K562 (cell line): ENCODE measurements at regions not wholly inside any gene's neighbourhood (a gene's known extent, or its start where the extent isn't known, plus 50 kb on each side); places are given as distances from the start of the nearest gene placed in this dataset.

ENCODE experiments used
- CHD4 ChIP-seq: fragments of 200-600 bp; sonication (generic); IDR thresholded peaks from 3 replicates; pipeline ENCODE4 v1.6.1; 2012; ENCODE audit warnings: low read depth, mild to moderate bottlenecking, mixed read lengths, low read length, inconsistent platforms; ENCODE audit not compliant: insufficient read depth, insufficient replicate concordance, poor library complexity, severe bottlenecking
- FOXJ2 ChIP-seq: fragments of 200-800 bp; sonication (Bioruptor generic); IDR thresholded peaks from 2 replicates; pipeline ENCODE4 v1.6.1; 2016; ENCODE audit warnings: missing genetic modification characterization, missing compliant biosample characterization
- GTF2F1 ChIP-seq: IDR thresholded peaks from 2 replicates; pipeline ENCODE4 v1.6.1; 2011; ENCODE audit warnings: low read depth, low read length, improper control_type of control experiment
- MEF2A ChIP-seq: IDR thresholded peaks from 2 replicates; pipeline ENCODE4 v1.6.1; 2011; ENCODE audit warnings: low read depth, mild to moderate bottlenecking, low read length, moderate library complexity; ENCODE audit not compliant: control insufficient read depth
- POLR2A ChIP-seq: fragments of 450-650 bp; conservative IDR thresholded peaks from 2 replicates; pipeline ENCODE4 v1.6.1; 2016
- SMARCA5 ChIP-seq: fragments of 450-650 bp; IDR thresholded peaks from 2 replicates; pipeline ENCODE4 v1.6.1; 2016
- SP1 ChIP-seq: sonication (generic); formaldehyde crosslinking; IDR thresholded peaks from 2 replicates; pipeline ENCODE4 v1.8.1; 2022; ENCODE audit warnings: mild to moderate bottlenecking, missing genetic modification reagents
- ZNF766 ChIP-seq: fragments of 200-800 bp; sonication (Bioruptor generic); conservative IDR thresholded peaks from 2 replicates; pipeline ENCODE4 v1.6.1; 2016; ENCODE audit warnings: missing genetic modification characterization, missing compliant biosample characterization
- TF ChIP-seq, protein P1 (sequence below): fragments of 250-450 bp; sonication (Bioruptor Pico); IDR thresholded peaks from 2 replicates; pipeline ENCODE4 v1.5.0; 2020; ENCODE audit warnings: mild to moderate bottlenecking, borderline replicate concordance
- TF ChIP-seq, protein P2 (sequence below), 3 experiments: IDR thresholded peaks in 2 of 3; conservative IDR thresholded peaks in 1 of 3; 2 replicates each; pipeline ENCODE4 v1.5.1; 2011 to 2012; ENCODE audit warnings: low read length in 3 of 3, mild to moderate bottlenecking in 3 of 3, control low read depth in 2 of 3, improper control_type of control experiment in 1 of 3, inconsistent platforms in 1 of 3, low read depth in 1 of 3, mixed read lengths in 1 of 3, moderate library complexity in 1 of 3; ENCODE audit not compliant: insufficient read depth in 2 of 3

DNA sequence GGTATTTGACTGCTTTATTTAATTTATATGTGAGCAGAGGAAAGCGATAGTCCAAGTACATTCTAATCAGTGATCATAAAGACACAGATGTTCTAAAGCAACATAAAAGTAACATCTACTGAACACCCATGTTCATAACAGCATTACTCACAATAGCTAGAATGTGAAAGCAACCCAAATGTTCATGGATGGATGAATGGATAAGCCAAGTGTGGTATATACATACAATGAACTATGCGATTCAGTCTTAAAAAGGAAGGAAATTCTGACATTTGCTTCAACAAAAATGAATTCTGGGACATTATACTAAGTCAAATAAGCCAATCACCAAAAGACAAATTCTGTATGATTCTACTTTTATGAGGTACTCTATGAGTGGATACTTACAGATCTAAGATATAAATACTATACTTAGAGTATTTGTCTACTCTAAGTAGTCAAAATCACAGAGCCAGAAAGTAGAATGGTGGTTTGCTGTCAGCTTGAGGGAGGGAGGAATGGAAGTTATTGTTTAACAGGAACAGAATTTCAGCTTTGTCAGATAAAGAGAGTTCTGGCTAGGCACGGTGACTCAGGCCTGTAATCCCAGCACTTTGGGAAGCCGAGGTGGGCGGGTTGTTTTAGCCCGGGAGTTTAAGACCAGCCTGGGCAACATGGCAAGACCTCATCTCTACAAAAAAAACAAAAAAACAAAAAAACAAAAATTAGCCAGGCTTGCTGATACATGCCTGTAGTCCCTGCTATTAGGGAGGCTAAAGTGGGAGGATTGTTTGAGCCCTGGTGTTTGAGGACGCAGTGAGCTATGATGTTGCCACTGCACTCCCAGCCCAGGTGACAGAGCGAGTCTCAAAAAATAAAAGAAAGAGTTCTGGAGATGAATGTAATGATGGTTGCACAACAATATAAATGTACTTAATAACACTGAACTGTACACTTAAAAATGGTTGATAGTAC, 79.7 kb upstream of the ARHGAP29 start:
- TF ChIP-seq SMARCA5: no peak
- TF ChIP-seq GTF2F1: no peak
- no peak for TF ChIP-seq POLR2A
- TF ChIP-seq MEF2A: no peak
- TF ChIP-seq, protein P1, sequence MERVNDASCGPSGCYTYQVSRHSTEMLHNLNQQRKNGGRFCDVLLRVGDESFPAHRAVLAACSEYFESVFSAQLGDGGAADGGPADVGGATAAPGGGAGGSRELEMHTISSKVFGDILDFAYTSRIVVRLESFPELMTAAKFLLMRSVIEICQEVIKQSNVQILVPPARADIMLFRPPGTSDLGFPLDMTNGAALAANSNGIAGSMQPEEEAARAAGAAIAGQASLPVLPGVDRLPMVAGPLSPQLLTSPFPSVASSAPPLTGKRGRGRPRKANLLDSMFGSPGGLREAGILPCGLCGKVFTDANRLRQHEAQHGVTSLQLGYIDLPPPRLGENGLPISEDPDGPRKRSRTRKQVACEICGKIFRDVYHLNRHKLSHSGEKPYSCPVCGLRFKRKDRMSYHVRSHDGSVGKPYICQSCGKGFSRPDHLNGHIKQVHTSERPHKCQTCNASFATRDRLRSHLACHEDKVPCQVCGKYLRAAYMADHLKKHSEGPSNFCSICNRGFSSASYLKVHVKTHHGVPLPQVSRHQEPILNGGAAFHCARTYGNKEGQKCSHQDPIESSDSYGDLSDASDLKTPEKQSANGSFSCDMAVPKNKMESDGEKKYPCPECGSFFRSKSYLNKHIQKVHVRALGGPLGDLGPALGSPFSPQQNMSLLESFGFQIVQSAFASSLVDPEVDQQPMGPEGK: no peak
- TF ChIP-seq, protein P2, sequence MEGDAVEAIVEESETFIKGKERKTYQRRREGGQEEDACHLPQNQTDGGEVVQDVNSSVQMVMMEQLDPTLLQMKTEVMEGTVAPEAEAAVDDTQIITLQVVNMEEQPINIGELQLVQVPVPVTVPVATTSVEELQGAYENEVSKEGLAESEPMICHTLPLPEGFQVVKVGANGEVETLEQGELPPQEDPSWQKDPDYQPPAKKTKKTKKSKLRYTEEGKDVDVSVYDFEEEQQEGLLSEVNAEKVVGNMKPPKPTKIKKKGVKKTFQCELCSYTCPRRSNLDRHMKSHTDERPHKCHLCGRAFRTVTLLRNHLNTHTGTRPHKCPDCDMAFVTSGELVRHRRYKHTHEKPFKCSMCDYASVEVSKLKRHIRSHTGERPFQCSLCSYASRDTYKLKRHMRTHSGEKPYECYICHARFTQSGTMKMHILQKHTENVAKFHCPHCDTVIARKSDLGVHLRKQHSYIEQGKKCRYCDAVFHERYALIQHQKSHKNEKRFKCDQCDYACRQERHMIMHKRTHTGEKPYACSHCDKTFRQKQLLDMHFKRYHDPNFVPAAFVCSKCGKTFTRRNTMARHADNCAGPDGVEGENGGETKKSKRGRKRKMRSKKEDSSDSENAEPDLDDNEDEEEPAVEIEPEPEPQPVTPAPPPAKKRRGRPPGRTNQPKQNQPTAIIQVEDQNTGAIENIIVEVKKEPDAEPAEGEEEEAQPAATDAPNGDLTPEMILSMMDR (IDR thresholded peaks at IDR 0.05 in 2 of 3, conservative IDR thresholded peaks at IDR 0.05 in 1 of 3; ENCODE audit: insufficient read depth in 2 of 3, low read depth in 1 of 3, low read length in 3 of 3): no peak
- no peak for TF ChIP-seq CHD4
- TF ChIP-seq SP1 (CRISPR knock-in tag): no peak
- TF ChIP-seq FOXJ2 (tag): no peak
- TF ChIP-seq ZNF766 (CRISPR knock-in tag): no peak
